NCI-H460 (cell line): ENCODE measurements at regions not wholly inside any gene's neighbourhood (a gene's known extent, or its start where the extent isn't known, plus 50 kb on each side); places are given as distances from the start of the nearest gene placed in this dataset.

ENCODE experiments used
- DNase-seq: peaks from one replicate; pipeline ENCODE4 v3.0.0-alpha.2; 2016; ENCODE audit warnings: low read depth; ENCODE audit errors: extremely low read depth

- DNase-seq = no peak
Observed at GRCh38 chr2:20558391-20559150, 92.3 kb downstream of the HS1BP3 start.

- no peak for DNase-seq
Observed at GRCh38 chr2:20559277-20559676, 91.6 kb downstream of the HS1BP3 start.

- DNase-seq = no peak
Observed at GRCh38 chr2:20560011-20560410, 90.9 kb downstream of the HS1BP3 start.

GRCh38 chr2:20560891-20561636, 89.8 kb downstream of the HS1BP3 start:
- DNase-seq = no peak

- DNase-seq = no peak
Observed at GRCh38 chr2:20561637-20562454, 89.1 kb downstream of the HS1BP3 start.

GRCh38 chr2:20562540-20563225, 88.2 kb downstream of the HS1BP3 start:
- DNase-seq = no peak

GRCh38 chr2:20563251-20563650, 87.6 kb downstream of the HS1BP3 start:
- no peak for DNase-seq

GRCh38 chr2:20563833-20564232, 87.1 kb downstream of the HS1BP3 start:
- DNase-seq = no peak

GRCh38 chr2:20565101-20565622, 85.7 kb downstream of the HS1BP3 start:
- DNase-seq = no peak

- no peak for DNase-seq
Observed at GRCh38 chr2:20565623-20566236, 85.2 kb downstream of the HS1BP3 start.

GRCh38 chr2:20566331-20566730, 84.6 kb downstream of the HS1BP3 start:
- DNase-seq = no peak

GRCh38 chr2:20567159-20567925, 83.6 kb downstream of the HS1BP3 start:
- DNase-seq = no peak
